GM19467 (cell line): ENCODE measurements at regions not wholly inside any gene's neighbourhood (a gene's known extent, or its start where the extent isn't known, plus 50 kb on each side); places are given as distances from the start of the nearest gene placed in this dataset.
"Not testable (repeated sequence)": the region's sequence is repeated elsewhere in the genome, so short reads cannot be mapped to it uniquely, and the experiment has no call there.

Source experiments
- ATAC-seq: cut with Tn5 transposase; IDR thresholded peaks from one replicate; pipeline ENCODE4 v1.9.1; 2021; ENCODE audit warnings: mild to moderate bottlenecking, moderate library complexity; ENCODE audit not compliant: unreplicated experiment

- ATAC-seq = no peak
Observed at GRCh38 chr4:126455865-126456264, 1141.1 kb downstream of the FAT4 start.

- ATAC-seq = no peak
Observed at GRCh38 chr4:126458993-126459392, 1144.2 kb downstream of the FAT4 start.

GRCh38 chr4:126465341-126465740, 1150.6 kb downstream of the FAT4 start:
- no peak for ATAC-seq

GRCh38 chr4:126466848-126467247, 1152.1 kb downstream of the FAT4 start:
- no peak for ATAC-seq

GRCh38 chr4:126468144-126468543, 1153.4 kb downstream of the FAT4 start:
- no peak for ATAC-seq

- ATAC-seq = no peak
Observed at GRCh38 chr4:126470862-126471261, 1156.1 kb downstream of the FAT4 start.

- no peak for ATAC-seq
Observed at GRCh38 chr4:126475730-126476129, 1157.0 kb upstream of the INTU start.

GRCh38 chr4:126479709-126480108, 1153.0 kb upstream of the INTU start:
- no peak for ATAC-seq

- ATAC-seq = no peak
Observed at GRCh38 chr4:126482311-126482710, 1150.4 kb upstream of the INTU start.

- no peak for ATAC-seq
Observed at GRCh38 chr4:126486377-126486776, 1146.4 kb upstream of the INTU start.

- no peak for ATAC-seq
Observed at GRCh38 chr4:126489826-126490463, 1142.8 kb upstream of the INTU start.

GRCh38 chr4:126495163-126495752, 1137.5 kb upstream of the INTU start:
- no peak for ATAC-seq

GRCh38 chr4:126512979-126513378, 1119.8 kb upstream of the INTU start:
- no peak for ATAC-seq

GRCh38 chr4:126513596-126513995, 1119.2 kb upstream of the INTU start:
- no peak for ATAC-seq

- no peak for ATAC-seq
Observed at GRCh38 chr4:126520731-126521130, 1112.0 kb upstream of the INTU start.

- not testable (repeated sequence) for ATAC-seq
Observed at GRCh38 chr4:126525400-126525799, 1107.4 kb upstream of the INTU start.

GRCh38 chr4:126526335-126526734, 1106.4 kb upstream of the INTU start:
- ATAC-seq = no peak

- ATAC-seq = no peak
Observed at GRCh38 chr4:126529997-126530396, 1102.8 kb upstream of the INTU start.

GRCh38 chr4:126530996-126531585, 1101.7 kb upstream of the INTU start:
- no peak for ATAC-seq

- no peak for ATAC-seq
Observed at GRCh38 chr4:126532527-126532926, 1100.2 kb upstream of the INTU start.

- no peak for ATAC-seq
Observed at GRCh38 chr4:126533146-126533805, 1099.5 kb upstream of the INTU start.

- no peak for ATAC-seq
Observed at GRCh38 chr4:126539771-126540170, 1093.0 kb upstream of the INTU start.
